ENCODE measurements at regions not wholly inside any gene's neighbourhood (a gene's known extent, or its start where the extent isn't known, plus 50 kb on each side); places are given as distances from the start of the nearest gene placed in this dataset.

DNA sequence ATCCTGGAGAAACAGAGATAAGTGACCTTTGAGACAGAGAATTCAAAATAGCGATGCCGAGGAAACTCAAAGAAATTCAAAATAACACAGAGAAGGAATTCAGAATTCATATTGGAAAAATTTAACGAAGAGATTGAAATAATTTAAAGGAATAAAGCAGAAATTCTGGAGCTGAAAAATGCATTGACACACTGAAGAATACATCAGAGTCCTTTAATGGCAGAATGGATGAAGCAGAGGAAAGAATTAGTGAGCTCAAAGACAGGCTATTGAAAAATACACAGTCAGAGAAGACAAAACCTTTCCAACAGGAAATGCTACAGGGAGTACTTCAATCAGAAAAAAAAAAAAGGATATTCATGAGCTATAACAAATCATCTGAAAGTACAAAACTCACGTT is 185.8 kb downstream of the PARM1 start:
- FAIRE-seq (no peak), DNase-seq (ENCODE audit: low spot score) (no peak)

DNA sequence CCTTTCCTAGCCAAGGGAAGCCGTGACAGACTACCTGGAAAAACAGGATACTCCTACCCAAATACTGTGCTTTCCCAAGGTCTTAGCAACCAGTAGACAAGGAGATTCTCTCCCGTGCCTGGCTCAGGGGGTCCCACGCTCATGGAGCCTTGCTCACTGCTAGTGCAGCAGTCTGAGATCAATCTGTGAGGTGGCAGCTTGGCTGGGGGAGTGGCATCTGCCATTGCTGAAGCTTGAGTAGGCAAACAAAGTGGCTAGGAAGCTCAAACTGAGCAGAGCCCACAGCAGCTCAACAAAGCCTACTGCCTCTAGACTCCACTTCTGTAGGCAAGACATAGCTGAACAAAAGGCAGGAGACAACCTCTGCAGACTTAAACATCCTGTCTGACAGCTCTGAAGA is 177.1 kb downstream of the PARM1 start:
- no peak for FAIRE-seq
- no peak for DNase-seq (ENCODE audit: low spot score)

DNA sequence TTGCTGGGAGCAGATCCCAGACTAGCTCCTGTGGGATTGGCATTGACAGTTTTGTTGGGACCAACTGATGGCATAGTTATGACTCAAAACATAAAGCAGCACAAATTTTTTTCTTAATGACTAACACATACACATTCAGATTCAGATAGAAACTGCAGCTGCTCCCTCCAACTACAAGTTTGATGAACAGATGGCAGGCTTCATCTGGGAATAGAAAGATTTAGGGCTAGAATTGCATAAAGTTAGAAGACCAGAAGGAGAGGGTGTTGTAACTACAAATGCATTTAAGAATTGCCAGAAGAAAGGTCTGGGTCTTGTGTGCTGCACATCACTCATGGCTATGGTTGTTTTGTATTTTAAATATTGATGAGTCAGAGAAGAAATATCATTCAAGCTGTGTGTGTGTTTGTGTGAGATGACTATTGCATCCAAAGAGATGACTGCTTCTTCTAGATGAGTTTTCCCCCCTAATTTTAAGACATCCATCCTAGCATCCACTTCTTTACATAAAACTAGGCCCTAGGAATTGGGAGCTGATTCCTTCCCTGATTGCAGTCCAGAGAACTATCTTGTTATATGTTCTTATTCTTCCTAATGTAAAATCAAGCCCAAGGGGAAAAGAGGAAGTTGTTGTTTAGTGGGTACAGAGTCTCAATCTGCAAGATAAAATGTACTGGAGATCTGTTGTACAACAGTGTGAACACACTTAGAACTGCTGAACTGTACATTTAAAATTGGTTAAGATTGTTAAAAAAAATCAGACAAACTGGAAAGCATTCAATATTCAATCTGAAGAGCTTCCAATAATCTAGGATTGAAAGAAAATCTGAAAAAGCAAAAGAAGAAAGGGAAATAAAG is 175.1 kb downstream of the PARM1 start:
- DNase-seq (ENCODE audit: low spot score) = no peak
- FAIRE-seq = no peak

DNA sequence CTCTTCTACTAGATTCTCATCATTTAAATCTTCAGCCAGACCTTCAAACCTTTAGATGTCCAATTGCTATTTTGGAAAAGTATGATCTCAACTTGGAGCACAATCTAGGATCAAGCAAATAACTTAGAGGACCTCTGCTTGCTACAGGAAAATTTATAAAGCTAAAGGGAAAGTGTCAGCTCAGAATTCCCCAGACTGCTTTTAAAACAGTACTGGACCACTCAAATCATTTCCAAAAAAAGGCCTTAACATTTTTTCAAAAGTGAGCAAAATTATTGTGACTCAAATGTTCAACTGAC is 169.8 kb downstream of the PARM1 start:
- no peak for DNase-seq (ENCODE audit: low spot score)
- no peak for FAIRE-seq

DNA sequence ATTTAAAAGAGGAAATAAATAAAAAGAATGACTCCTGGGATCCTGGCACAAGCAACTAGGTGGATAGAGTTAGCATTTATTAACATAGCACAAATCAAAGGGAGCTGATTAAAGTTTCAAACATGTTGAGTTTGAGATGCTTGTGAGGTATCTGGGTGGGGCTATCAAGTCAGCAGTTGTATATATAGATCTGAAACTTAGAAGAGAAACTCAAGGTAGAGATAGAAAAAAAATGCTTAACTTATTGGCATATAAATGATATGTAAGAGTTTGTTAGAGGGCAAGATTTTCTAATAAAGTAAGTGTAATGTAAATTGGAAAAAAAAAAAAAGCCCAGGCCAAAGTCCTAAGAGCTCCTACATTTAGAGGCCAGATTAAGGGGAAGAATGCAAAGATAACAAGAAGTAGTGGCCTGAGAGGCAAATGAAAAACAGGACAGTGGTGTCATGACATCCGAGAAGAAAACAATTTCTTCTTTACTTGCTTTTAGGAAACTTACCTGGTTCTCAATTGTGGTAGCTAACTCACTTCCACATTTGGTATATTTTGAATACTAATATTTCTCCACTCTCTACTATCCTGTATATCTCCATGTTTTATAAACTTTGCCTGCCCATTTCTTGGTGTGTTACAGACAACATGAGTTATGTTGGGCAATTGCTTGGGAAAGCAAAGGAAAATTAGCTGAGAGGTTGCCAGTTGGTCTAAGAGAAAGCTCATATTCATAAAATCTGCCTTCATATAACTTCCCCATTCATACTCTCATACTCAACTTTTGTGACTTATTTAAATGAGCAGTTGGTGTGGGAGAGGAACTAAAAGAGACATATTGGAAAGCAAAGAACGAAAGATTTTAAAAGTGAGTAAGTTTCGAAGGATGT is 169.2 kb downstream of the PARM1 start:
- DNase-seq (ENCODE audit: low spot score) (no peak), FAIRE-seq (no peak)

Measured in urothelium cell line (cell line).